ENCODE measurements at regions not wholly inside any gene's neighbourhood (a gene's known extent, or its start where the extent isn't known, plus 50 kb on each side); places are given as distances from the start of the nearest gene placed in this dataset.

DNA sequence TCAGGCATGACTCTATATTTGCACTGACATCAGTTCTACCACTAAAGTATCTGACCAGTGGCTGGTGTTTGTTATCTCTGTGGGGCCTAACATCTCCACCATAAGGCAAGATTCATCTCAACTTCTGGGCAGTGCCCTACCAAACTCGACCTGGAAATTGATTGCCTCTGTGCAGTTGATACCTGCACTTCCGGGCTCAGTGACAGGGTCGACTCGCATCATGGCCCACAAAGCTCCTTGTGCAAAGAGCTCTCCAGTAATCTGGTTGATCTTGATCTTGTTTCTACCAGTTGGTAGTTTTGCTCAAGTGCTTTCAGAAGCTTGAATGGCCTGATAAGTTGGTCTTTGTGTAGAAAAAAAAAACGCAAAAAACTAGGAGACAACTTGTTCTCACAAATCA lies 501.1 kb upstream of the JAG1 start:
- H3K27ac Mint-ChIP-seq: no peak overlapping the region
- no peaks in the 10 kb centered on the region for H3K27me3 Mint-ChIP-seq (ENCODE audit: insufficient read depth, low read depth, poor library complexity)
- Histone ChIP-seq H3F3A (replicated peaks; ENCODE audit: low read depth) (no peaks in the 10 kb centered on the region), H2AFZ (no peak overlapping the region), H3K4me3 (no peak overlapping the region), H3K36me3 (ENCODE audit: insufficient read depth) (no peaks in the 10 kb centered on the region), H3K4me2 (no peak overlapping the region), H3K27ac (ENCODE audit: low read depth) (no peak overlapping the region), H3K27me3 (ENCODE audit: insufficient read depth) (no peaks in the 10 kb centered on the region), H3K4me1 (ENCODE audit: insufficient read depth) (peaks cover 5% of the 10 kb centered on the region; the same call in 1 of the 2 replicates), H3K9me2 (ENCODE audit: insufficient read depth) (peaks cover 3% of the 10 kb centered on the region), H4K20me1 (replicated peaks; ENCODE audit: insufficient read depth) (no peaks in the 10 kb centered on the region), H3K79me2 (replicated peaks; ENCODE audit: insufficient read depth) (no peaks in the 10 kb centered on the region)
- H3K4me1 Mint-ChIP-seq: peaks cover 8% of the 10 kb centered on the region; the same call in 2 of the 3 replicates
- no peaks in the 10 kb centered on the region for H3K9me3 Mint-ChIP-seq
- TF ChIP-seq, protein P1, sequence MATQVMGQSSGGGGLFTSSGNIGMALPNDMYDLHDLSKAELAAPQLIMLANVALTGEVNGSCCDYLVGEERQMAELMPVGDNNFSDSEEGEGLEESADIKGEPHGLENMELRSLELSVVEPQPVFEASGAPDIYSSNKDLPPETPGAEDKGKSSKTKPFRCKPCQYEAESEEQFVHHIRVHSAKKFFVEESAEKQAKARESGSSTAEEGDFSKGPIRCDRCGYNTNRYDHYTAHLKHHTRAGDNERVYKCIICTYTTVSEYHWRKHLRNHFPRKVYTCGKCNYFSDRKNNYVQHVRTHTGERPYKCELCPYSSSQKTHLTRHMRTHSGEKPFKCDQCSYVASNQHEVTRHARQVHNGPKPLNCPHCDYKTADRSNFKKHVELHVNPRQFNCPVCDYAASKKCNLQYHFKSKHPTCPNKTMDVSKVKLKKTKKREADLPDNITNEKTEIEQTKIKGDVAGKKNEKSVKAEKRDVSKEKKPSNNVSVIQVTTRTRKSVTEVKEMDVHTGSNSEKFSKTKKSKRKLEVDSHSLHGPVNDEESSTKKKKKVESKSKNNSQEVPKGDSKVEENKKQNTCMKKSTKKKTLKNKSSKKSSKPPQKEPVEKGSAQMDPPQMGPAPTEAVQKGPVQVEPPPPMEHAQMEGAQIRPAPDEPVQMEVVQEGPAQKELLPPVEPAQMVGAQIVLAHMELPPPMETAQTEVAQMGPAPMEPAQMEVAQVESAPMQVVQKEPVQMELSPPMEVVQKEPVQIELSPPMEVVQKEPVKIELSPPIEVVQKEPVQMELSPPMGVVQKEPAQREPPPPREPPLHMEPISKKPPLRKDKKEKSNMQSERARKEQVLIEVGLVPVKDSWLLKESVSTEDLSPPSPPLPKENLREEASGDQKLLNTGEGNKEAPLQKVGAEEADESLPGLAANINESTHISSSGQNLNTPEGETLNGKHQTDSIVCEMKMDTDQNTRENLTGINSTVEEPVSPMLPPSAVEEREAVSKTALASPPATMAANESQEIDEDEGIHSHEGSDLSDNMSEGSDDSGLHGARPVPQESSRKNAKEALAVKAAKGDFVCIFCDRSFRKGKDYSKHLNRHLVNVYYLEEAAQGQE (IDR thresholded peaks at IDR 0.05; ENCODE audit: unreplicated experiment): no peak
- TF ChIP-seq, protein P2, sequence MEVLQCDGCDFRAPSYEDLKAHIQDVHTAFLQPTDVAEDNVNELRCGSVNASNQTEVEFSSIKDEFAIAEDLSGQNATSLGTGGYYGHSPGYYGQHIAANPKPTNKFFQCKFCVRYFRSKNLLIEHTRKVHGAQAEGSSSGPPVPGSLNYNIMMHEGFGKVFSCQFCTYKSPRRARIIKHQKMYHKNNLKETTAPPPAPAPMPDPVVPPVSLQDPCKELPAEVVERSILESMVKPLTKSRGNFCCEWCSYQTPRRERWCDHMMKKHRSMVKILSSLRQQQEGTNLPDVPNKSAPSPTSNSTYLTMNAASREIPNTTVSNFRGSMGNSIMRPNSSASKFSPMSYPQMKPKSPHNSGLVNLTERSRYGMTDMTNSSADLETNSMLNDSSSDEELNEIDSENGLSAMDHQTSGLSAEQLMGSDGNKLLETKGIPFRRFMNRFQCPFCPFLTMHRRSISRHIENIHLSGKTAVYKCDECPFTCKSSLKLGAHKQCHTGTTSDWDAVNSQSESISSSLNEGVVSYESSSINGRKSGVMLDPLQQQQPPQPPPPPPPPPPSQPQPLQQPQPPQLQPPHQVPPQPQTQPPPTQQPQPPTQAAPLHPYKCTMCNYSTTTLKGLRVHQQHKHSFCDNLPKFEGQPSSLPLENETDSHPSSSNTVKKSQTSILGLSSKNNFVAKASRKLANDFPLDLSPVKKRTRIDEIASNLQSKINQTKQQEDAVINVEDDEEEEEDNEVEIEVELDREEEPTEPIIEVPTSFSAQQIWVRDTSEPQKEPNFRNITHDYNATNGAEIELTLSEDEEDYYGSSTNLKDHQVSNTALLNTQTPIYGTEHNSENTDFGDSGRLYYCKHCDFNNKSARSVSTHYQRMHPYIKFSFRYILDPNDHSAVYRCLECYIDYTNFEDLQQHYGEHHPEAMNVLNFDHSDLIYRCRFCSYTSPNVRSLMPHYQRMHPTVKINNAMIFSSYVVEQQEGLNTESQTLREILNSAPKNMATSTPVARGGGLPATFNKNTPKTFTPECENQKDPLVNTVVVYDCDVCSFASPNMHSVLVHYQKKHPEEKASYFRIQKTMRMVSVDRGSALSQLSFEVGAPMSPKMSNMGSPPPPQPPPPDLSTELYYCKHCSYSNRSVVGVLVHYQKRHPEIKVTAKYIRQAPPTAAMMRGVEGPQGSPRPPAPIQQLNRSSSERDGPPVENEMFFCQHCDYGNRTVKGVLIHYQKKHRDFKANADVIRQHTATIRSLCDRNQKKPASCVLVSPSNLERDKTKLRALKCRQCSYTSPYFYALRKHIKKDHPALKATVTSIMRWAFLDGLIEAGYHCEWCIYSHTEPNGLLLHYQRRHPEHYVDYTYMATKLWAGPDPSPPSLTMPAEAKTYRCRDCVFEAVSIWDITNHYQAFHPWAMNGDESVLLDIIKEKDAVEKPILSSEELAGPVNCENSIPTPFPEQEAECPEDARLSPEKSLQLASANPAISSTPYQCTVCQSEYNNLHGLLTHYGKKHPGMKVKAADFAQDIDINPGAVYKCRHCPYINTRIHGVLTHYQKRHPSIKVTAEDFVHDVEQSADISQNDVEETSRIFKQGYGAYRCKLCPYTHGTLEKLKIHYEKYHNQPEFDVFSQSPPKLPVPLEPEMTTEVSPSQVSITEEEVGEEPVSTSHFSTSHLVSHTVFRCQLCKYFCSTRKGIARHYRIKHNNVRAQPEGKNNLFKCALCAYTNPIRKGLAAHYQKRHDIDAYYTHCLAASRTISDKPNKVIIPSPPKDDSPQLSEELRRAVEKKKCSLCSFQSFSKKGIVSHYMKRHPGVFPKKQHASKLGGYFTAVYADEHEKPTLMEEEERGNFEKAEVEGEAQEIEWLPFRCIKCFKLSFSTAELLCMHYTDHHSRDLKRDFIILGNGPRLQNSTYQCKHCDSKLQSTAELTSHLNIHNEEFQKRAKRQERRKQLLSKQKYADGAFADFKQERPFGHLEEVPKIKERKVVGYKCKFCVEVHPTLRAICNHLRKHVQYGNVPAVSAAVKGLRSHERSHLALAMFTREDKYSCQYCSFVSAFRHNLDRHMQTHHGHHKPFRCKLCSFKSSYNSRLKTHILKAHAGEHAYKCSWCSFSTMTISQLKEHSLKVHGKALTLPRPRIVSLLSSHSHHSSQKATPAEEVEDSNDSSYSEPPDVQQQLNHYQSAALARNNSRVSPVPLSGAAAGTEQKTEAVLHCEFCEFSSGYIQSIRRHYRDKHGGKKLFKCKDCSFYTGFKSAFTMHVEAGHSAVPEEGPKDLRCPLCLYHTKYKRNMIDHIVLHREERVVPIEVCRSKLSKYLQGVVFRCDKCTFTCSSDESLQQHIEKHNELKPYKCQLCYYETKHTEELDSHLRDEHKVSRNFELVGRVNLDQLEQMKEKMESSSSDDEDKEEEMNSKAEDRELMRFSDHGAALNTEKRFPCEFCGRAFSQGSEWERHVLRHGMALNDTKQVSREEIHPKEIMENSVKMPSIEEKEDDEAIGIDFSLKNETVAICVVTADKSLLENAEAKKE (CRISPR knock-in tag; IDR thresholded peaks at IDR 0.05): no peak
- TF ChIP-seq EZH2phosphoT487 (IDR thresholded peaks at IDR 0.05; ENCODE audit: unreplicated experiment) (no peak), STAT1 (IDR thresholded peaks at IDR 0.05; ENCODE audit: unreplicated experiment) (no peak), ZNF114 (CRISPR knock-in tag; IDR thresholded peaks at IDR 0.05) (no peak), NANOG (IDR thresholded peaks at IDR 0.05; ENCODE audit: borderline replicate concordance) (no peak)
- H3K36me3 Mint-ChIP-seq (ENCODE audit: low read depth): no peaks in the 10 kb centered on the region
- no peak for ATAC-seq
- DNase-seq (ENCODE audit: low spot score): no peak
- H3K4me3 Mint-ChIP-seq: no peak overlapping the region

Measured in GM23338 (cell line).